Astrocyte (in vitro differentiated cells and primary cell): ENCODE measurements at regions not wholly inside any gene's neighbourhood (a gene's known extent, or its start where the extent isn't known, plus 50 kb on each side); places are given as distances from the start of the nearest gene placed in this dataset.
A peak's percentile ranks its signal among the peaks of the same experiment; 100 is the strongest.

Experiments
- DNase-seq: peaks from one replicate; pipeline ENCODE4 v3.0.0-alpha.2; 2010; ENCODE audit warnings: low read depth
- FAIRE-seq: peaks from 2 replicates; lab custom pipeline; 2011; peaks lifted over from hg19 to GRCh38; lab: Jason Lieb, UNC
- H2AFZ ChIP-seq: 2 replicates; pipeline ENCODE4 v1.6.0; 2012; ENCODE audit warnings: low read depth, low read length, inconsistent platforms
- H3K27ac ChIP-seq: 2 replicates; pipeline ENCODE4 v1.5.1; 2011; ENCODE audit warnings: low read depth, low read length, inconsistent platforms
- H3K27me3 ChIP-seq: 2 replicates; pipeline ENCODE4 v1.6.0; 2011; ENCODE audit warnings: low read length, inconsistent platforms; ENCODE audit not compliant: insufficient read depth
- H3K36me3 ChIP-seq: 2 replicates; pipeline ENCODE4 v1.5.1; 2011; ENCODE audit warnings: low read length, inconsistent platforms; ENCODE audit not compliant: insufficient read depth
- H3K4me1 ChIP-seq: 2 replicates; pipeline ENCODE4 v1.5.1; 2011; ENCODE audit warnings: low read length, inconsistent platforms; ENCODE audit not compliant: insufficient read depth
- H3K4me2 ChIP-seq: 2 replicates; pipeline ENCODE4 v1.6.0; 2012; ENCODE audit warnings: low read length, inconsistent platforms
- H3K4me3 ChIP-seq: 2 replicates; pipeline ENCODE4 v1.5.1; 2011; ENCODE audit warnings: low read depth, mild to moderate bottlenecking, low read length, inconsistent platforms; ENCODE audit not compliant: insufficient read depth
- H3K79me2 ChIP-seq: 2 replicates; pipeline ENCODE4 v1.6.0; 2012; ENCODE audit warnings: mild to moderate bottlenecking, low read length, inconsistent platforms; ENCODE audit not compliant: insufficient read depth
- H3K9ac ChIP-seq: 2 replicates; pipeline ENCODE4 v1.6.0; 2012; ENCODE audit warnings: mild to moderate bottlenecking, low read length, inconsistent platforms
- H3K9me3 ChIP-seq: 2 replicates; pipeline ENCODE4 v1.5.1; 2012; ENCODE audit warnings: low read depth, mild to moderate bottlenecking, low read length, inconsistent platforms; ENCODE audit not compliant: insufficient read depth
- H4K20me1 ChIP-seq: 2 replicates; pipeline ENCODE4 v1.6.0; 2012; ENCODE audit warnings: low read length, inconsistent platforms; ENCODE audit not compliant: insufficient read depth
- H3K27ac Mint-ChIP-seq: one replicate; pipeline ENCODE4 v1.8.0; 2021; ENCODE audit warnings: mild to moderate bottlenecking, mixed read lengths; ENCODE audit not compliant: unreplicated experiment
- H3K27me3 Mint-ChIP-seq: one replicate; pipeline ENCODE4 v1.8.0; 2021; ENCODE audit warnings: low read depth, mixed read lengths; ENCODE audit not compliant: unreplicated experiment
- H3K36me3 Mint-ChIP-seq: one replicate; pipeline ENCODE4 v1.8.0; 2021; ENCODE audit warnings: low read depth, mixed read lengths; ENCODE audit not compliant: unreplicated experiment
- H3K4me1 Mint-ChIP-seq: one replicate; pipeline ENCODE4 v1.8.0; 2021; ENCODE audit warnings: low read depth, mixed read lengths; ENCODE audit not compliant: unreplicated experiment
- H3K4me3 Mint-ChIP-seq: one replicate; pipeline ENCODE4 v1.8.0; 2021; ENCODE audit warnings: mild to moderate bottlenecking, moderate library complexity, mixed read lengths; ENCODE audit not compliant: unreplicated experiment
- H3K9me3 Mint-ChIP-seq: one replicate; pipeline ENCODE4 v1.8.0; 2021; ENCODE audit warnings: mild to moderate bottlenecking, mixed read lengths; ENCODE audit not compliant: unreplicated experiment
- EZH2 ChIP-seq: IDR thresholded peaks from 2 replicates; pipeline ENCODE4 v1.6.1; 2012; ENCODE audit warnings: mild to moderate bottlenecking, low read length, inconsistent platforms; ENCODE audit not compliant: insufficient read depth
- TF ChIP-seq, protein P1 (sequence below): IDR thresholded peaks from 2 replicates; pipeline ENCODE4 v1.5.1; 2011; ENCODE audit warnings: low read depth, mild to moderate bottlenecking, inconsistent platforms, low read length, moderate library complexity; ENCODE audit not compliant: insufficient read depth

DNA sequence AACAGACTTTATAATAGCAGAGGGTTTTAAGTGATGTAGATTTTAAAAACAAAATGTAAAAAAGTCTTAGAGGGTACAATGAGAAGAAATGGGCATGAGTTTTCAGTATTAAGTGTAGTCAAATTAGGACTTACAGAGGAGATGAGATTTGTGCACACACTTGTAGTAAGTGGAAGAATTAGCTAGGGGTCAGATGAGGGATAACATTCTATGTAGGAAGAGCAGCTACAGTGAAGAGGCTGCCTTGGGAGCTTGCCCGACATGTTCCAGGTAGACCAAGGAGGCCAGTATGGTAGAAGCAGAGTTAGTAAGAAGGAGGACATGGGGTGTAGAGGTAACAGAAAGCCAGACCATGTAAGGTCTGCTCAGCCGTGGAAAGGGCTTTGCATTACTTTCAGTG lies 189.2 kb upstream of the DSEL start:
- H3K27ac Mint-ChIP-seq = no peak overlapping the region
- no peak overlapping the region for H3K4me3 Mint-ChIP-seq
- no peak overlapping the region for H2AFZ ChIP-seq

DNA sequence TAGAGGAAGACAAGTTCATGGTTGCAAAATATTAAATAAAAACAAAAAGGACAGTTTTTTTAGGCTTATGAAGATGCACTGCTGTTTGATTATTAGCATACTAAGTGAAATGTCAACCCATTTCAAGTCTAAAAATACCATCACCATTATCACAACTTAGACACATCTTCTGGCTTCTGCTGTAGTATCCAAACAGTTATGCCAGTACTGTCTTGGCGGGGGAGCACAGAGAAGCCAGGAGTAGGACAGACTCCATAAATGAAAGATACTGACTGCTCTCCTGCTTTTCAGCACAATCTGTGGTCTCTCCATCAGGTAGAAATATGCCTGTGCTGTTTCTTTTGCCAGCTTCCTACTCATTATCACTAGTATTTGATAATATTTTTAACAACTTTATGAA lies 179.2 kb upstream of the DSEL start:
- H3K27ac Mint-ChIP-seq = no peak overlapping the region
- DNase-seq (no peak), FAIRE-seq (no peak)
- H3K9me3 Mint-ChIP-seq = peaks cover 3% of the 10 kb centered on the region
- no peaks in the 10 kb centered on the region for H3K27me3 Mint-ChIP-seq
- H4K20me1 ChIP-seq = no peaks in the 10 kb centered on the region
- H3K4me3 ChIP-seq = no peak overlapping the region
- no peak overlapping the region for H3K4me3 Mint-ChIP-seq
- no peaks in the 10 kb centered on the region for H3K36me3 ChIP-seq
- no peak overlapping the region for H3K9ac ChIP-seq
- H3K79me2 ChIP-seq = no peaks in the 10 kb centered on the region
- H3K4me2 ChIP-seq = no peak overlapping the region
- H3K4me1 Mint-ChIP-seq = peaks cover 4% of the 10 kb centered on the region
- H3K27me3 ChIP-seq = no peaks in the 10 kb centered on the region
- H3K9me3 ChIP-seq = no peaks in the 10 kb centered on the region
- H3K4me1 ChIP-seq = no peaks in the 10 kb centered on the region
- TF ChIP-seq EZH2 = no peak
- TF ChIP-seq, protein P1, sequence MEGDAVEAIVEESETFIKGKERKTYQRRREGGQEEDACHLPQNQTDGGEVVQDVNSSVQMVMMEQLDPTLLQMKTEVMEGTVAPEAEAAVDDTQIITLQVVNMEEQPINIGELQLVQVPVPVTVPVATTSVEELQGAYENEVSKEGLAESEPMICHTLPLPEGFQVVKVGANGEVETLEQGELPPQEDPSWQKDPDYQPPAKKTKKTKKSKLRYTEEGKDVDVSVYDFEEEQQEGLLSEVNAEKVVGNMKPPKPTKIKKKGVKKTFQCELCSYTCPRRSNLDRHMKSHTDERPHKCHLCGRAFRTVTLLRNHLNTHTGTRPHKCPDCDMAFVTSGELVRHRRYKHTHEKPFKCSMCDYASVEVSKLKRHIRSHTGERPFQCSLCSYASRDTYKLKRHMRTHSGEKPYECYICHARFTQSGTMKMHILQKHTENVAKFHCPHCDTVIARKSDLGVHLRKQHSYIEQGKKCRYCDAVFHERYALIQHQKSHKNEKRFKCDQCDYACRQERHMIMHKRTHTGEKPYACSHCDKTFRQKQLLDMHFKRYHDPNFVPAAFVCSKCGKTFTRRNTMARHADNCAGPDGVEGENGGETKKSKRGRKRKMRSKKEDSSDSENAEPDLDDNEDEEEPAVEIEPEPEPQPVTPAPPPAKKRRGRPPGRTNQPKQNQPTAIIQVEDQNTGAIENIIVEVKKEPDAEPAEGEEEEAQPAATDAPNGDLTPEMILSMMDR = no peak
- no peak overlapping the region for H3K27ac ChIP-seq
- H2AFZ ChIP-seq = no peak overlapping the region
- H3K36me3 Mint-ChIP-seq = peaks cover 2% of the 10 kb centered on the region

More for the DNA sequence above, 189.2 kb upstream of the DSEL start:
- Histone ChIP-seq H3K9ac (no peak overlapping the region), H3K4me2 (no peak overlapping the region), H3K27ac (no peak overlapping the region), H3K79me2 (no peaks in the 10 kb centered on the region), H3K36me3 (no peaks in the 10 kb centered on the region), H4K20me1 (no peaks in the 10 kb centered on the region), H3K4me3 (no peak overlapping the region), H3K4me1 (no peaks in the 10 kb centered on the region), H3K9me3 (no peaks in the 10 kb centered on the region), H3K27me3 (no peaks in the 10 kb centered on the region)
- no peak for TF ChIP-seq EZH2
- TF ChIP-seq, protein P1 = no peak
- Mint-ChIP-seq H3K27me3 (no peaks in the 10 kb centered on the region), H3K9me3 (peaks cover 4% of the 10 kb centered on the region), H3K4me1 (no peaks in the 10 kb centered on the region), H3K36me3 (no peaks in the 10 kb centered on the region)
- DNase-seq = no peak
- peak; percentile 26 for FAIRE-seq

DNA sequence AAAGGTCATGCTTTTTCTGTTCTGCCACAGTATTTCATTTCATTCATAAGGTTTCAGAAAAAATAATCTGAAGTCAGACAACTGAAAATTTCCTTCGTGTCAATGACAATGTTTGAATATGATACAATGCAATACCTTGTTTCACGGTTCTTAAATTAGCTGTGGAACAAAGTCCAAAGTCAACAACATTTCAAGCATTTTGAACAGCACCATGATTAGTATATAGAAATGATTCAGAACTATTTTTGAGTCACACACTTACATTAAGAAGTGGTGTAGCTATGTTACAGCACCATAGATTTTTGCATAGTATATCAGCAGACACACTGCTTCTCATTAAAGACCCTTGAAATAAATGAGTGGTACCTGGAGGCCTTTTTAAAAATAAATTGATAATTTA lies 178.3 kb upstream of the DSEL start:
- TF ChIP-seq EZH2 = no peak
- TF ChIP-seq, protein P1 = no peak
- Histone ChIP-seq H3K79me2 (no peaks in the 10 kb centered on the region), H3K27me3 (no peaks in the 10 kb centered on the region), H3K9ac (no peak overlapping the region), H3K36me3 (no peaks in the 10 kb centered on the region), H4K20me1 (no peaks in the 10 kb centered on the region), H3K9me3 (no peaks in the 10 kb centered on the region), H3K27ac (no peak overlapping the region), H3K4me3 (no peak overlapping the region), H3K4me1 (no peaks in the 10 kb centered on the region), H2AFZ (no peak overlapping the region), H3K4me2 (no peak overlapping the region)
- no peak overlapping the region for H3K4me3 Mint-ChIP-seq
- H3K27ac Mint-ChIP-seq = no peak overlapping the region
- FAIRE-seq (no peak), DNase-seq (peak; percentile 33)
- peaks cover 2% of the 10 kb centered on the region for H3K36me3 Mint-ChIP-seq
- H3K27me3 Mint-ChIP-seq = no peaks in the 10 kb centered on the region
- peaks cover 3% of the 10 kb centered on the region for H3K9me3 Mint-ChIP-seq
- peaks cover 4% of the 10 kb centered on the region for H3K4me1 Mint-ChIP-seq
